ENCODE measurements at regions not wholly inside any gene's neighbourhood (a gene's known extent, or its start where the extent isn't known, plus 50 kb on each side); places are given as distances from the start of the nearest gene placed in this dataset.
A peak's percentile ranks its signal among the peaks of the same experiment; 100 is the strongest.

GRCh38 chr9:115492869-115493268 lies 374.9 kb upstream of the TNC start:
- no peak for DNase-seq

DNA sequence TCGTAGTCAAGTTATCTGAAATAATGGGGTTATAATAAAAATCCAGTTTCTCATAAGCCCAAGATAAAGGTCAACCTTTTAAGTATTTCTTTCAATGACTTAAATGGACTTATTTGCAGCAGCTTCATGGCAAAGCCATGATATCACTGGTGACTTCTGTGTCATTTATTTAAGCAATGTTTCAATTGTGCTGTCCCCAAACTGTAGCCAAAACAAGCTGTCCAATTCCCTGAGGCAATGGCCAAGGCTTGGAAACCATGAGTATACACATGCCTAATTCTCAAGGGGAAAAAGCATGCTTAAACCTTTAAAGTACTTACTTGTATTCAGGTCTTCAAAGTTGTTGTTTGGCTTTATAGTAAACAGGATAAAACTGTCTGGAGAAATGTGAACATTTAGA lies 376.4 kb upstream of the TNC start:
- DNase-seq: no peak

GRCh38 chr9:115495052-115495635 lies 377.2 kb upstream of the TNC start:
- no peak for DNase-seq

DNA sequence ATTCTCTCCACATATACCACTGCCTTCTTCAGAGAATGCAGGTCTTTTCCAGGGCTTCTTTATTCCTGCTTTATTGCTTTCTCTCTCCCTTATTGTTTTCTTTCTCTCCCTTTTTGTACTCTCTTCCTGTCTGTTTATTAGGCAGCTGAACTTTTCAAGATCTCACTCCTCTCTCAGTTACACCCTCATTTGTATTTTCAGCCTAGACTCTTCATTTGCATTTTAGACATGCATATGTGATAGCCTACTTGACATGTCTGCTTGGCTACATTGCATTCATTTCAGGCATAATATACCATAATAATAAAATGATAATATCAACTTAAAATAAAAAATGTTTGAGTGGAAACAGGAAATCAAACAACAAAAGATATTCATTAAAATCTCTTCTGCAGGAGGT lies 377.9 kb upstream of the TNC start:
- no peak for DNase-seq

- DNase-seq: no peak
Observed at GRCh38 chr9:115498303-115498702, 380.3 kb upstream of the TNC start.

- no peak for DNase-seq
Observed at GRCh38 chr9:115507148-115507547, 389.2 kb upstream of the TNC start.

GRCh38 chr9:115513148-115513547 lies 395.2 kb upstream of the TNC start:
- no peak for DNase-seq

DNA sequence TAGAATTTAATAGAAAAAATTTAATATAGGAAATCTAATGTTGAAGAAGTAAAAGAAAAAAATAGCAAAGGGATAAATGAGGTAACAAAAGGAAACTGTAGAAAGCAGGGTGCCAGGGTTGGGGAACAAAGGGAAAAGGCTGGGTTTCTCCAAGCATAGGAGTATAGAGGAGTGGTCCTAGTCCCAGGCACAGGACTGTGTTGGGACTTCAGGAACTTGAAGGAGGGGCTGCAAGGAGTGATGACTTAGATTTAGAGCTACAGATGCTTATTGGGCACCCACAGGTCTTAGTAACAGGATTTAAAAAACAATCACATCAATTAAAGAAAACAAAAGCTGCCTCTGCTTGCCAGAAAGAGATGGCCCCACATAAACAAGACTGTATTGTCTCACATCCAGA lies 396.5 kb upstream of the TNC start:
- no peak for DNase-seq

DNA sequence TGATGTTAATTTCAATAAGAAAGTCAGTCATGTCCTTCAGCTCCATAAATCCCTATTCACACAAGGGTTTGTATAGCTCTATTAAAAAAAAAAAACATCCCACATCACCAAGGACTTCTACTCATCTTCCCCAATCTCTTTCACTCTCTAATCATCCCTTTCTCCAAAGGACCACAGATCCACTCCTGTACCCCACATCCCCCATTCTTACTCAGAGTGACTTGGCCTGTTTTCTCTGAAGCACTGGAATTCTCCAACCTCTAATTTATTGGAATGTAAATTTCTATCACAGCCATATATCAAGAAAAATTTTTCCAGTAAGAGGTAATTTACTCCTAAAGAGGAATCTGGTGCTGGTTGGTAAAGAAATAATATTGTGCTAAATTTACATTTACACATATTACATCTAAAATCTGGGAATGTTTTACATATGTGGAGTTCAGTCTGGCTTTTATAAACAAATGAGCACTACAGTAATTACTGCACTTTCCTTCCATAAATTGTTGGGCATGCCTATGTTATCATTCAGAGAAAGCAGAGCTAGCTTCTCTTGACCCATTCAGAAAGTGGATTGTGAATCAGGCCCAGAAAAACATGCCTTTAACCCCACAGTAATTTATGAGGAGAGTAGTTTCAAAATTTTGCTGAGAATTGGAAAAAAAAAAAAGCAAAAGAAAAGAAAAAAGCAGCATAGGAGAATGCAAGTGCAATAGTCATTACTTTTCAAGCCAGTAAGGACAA lies 399.5 kb upstream of the TNC start:
- no peak for DNase-seq

GRCh38 chr9:115520646-115521045 lies 402.7 kb upstream of the TNC start:
- no peak for DNase-seq

DNA sequence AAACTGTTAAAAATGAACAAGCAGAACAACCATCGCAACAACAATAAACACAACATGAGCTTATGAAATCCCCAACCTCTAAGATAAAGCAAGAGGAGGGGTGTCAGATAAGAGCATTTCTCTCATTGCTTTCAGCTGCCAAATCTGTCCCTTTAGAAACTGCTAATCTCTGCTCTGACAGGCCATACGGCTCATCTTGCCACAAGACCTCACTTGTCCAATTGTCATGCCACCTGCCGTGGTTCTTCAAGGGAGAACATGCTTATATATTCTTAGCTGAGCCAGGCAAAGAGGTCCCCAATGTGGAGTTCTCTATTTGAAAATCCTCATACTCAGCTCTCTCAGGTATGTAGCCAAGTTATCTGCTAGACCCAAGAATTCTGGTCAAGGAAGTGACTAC lies 405.0 kb upstream of the TNC start:
- DNase-seq: no peak

- DNase-seq: peak; percentile 15
Observed at GRCh38 chr9:115524453-115525059, 406.6 kb upstream of the TNC start.

DNA sequence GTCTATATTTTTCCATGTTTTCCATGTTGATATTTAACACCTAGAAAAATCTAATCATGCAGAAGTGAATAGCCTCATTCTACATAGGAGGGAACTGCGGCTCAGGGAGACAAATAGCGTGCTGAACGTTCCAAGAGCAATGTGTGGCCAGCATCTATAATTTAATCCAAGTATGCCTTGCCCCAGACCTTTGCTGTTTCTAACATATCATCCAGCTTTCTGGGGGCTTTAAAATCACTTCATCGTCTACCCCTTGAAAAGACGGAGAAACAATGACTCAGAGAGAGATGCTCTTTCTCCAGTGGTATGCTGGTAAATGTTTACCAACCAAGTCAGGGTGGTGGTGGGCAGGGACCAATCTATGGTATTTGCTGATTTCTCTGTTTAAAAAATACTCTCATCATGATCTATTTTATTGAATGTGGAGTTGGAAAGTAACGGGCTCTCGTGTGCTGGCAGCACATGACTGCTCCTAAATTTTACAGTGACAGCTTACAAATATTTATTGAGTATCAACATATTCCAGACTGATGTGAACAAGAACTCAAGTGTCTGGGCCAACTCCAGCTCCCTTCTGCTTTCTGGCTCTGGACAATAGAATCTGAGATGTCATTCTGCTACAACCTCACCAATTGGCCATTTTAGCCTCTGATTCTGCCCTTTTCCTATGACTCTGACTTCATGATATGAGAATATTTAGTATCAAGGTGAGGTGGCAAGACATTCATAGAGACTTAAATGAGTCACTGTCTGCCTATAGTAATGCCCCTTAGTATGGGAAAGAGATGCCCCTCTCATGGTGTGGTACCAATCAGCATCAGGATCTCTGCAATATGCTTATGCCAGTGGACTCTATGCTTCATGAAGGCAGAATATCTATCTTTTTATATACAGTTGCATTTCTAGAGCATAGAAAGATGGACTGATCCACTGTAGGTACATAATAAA lies 407.4 kb upstream of the TNC start:
- no peak for DNase-seq

DNA sequence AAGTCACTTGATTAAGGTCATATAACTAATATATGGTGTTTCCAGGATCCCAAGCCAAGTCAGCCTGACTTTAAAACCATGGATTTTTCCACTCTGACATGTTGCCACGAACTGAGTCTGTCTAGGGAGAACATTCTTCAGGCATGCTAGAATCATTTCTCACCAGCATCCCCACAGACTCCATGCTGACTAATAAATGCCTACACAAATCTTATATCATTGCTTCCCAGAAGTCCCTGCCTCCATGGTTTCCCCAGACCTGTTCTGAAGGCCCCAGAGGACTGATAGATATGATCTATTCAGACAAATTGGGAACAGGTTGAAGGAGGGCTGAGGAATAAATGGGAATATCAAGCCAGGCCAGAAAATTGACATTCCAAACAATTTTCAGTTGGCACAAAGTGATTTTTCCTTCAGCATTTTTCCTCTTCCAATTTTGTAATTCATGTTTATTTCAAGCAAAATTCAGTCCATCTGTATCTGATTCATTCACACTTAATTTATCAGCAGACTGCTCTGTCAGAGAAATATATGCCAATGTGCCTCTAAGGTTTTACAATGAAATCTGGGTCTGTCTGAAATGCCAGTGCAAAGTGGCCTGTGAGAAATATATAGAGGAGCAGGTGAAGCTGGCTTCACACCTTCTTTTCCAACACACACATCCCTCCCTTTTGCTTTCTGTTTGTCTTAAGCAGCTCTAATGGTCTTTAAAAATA lies 413.6 kb upstream of the TNC start:
- no peak for DNase-seq

DNA sequence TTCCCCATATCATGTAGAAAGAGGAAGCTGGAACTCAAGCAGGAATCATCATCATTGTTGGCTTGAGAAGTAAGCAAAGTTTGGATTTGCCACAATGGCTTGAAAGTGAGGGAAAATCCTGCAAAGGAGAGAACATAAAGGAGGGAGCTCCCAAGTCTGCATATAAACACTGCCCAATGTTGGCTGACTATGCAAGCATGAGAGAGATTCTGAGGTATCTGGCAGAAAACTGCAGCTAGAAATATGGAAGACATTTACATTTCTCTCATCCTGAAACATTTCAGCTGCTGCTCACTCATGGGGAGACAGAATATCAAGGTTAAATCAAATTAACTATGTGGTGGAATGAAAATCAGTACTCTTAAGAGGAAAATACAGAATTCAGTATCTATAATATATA lies 415.6 kb upstream of the TNC start:
- DNase-seq: no peak

- DNase-seq: no peak
Observed at GRCh38 chr9:115540091-115540490, 422.1 kb upstream of the TNC start.

DNA sequence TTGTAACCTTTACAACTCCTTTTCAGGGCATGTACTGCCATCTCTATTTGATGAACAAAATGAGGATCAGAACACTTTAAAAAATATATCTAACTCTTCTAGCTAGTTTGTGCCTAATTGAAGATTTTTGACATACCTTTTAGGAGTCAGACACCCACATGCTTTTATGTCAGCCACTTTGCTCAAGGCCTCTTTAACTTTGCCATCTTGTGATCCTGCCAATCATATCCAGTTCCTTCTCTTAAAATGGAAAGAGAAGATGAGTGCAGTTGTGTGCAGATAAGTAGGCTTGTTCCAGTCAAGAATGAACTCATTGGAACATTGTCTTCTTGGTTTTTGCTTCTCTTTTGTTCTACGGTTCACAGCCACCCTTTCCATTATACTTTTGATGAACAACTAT lies 425.6 kb upstream of the TNC start:
- no peak for DNase-seq

DNA sequence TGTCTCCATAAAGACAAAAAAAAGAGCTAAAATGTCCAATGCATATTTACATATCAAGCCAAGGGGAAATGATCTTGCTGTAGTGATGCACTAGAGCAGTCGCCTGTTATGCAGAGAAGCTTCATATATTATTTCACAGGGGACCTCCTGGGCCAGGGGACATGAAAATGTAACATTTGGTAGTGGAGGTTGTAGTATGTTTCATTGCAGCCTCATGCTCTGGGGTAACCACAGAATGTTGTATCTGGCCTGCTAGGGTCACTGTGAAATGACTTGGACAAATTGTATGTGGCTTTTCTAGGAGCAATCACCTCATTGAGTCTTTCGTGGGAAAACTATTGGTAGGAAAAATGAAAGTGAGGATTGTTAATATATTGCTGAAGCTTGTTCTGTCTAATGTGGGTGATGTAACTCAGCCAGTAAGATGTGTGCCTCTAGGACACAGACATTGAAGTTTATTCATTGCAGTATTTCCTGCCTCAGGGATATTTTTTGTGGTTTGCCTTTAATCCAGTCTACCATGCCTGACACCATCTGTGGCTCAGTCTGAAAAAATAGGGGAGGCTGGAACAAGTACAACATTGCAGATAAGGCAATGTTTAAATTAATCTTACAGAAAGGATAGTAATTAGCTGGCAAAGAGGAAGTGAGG lies 430.8 kb upstream of the TNC start:
- no peak for DNase-seq

DNA sequence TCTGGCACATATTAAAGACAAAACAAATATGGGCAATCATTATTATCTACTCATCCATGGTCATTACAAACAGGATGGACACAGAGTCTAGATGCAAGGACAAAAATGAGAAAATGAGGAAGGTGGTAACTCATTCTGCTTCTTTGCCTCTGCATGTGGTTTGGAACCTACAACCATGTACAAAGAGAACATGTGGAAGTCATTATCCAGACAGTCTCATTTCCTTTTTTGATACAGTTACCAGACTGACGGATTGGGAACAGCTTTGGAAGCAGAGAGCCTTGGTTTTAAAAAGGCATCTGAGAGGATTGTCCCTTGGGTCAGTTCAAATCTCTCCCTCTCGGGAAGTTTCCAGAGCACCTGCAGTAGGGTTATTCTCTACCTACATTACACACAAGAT lies 433.4 kb upstream of the TNC start:
- DNase-seq: peak; percentile 6

DNA sequence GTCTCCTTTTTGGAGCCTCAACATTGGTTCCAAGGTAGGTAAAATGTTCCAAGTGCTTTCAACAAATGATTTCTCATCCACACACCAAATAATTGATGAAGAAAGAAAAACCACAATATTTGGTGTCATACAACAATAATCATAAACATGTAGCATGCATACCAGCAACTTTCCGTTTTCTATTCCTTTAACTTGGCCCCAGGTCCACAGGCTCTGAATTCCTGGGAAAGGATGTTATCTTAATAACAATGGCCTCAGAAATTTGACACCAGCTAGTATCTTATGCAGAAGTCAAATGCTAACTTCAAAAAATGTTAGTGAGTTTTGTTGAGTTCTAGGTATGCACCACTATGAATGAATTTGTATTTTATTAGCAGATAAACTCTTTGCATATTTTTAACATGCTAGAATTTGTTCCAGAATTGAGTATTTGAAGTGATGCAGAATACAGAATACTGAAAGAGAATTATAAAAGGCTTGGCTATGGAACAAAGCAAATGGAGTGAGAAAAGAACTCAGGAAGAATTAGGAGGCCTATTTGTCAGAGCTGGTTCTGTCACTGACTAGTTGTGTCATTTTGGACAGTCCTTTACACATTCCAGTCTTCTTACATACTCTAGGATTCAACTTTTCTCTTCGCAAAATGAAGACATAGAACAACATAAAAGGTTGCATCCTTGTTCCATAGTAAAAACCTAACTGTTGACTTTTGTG lies 435.3 kb upstream of the TNC start:
- no peak for DNase-seq

DNA sequence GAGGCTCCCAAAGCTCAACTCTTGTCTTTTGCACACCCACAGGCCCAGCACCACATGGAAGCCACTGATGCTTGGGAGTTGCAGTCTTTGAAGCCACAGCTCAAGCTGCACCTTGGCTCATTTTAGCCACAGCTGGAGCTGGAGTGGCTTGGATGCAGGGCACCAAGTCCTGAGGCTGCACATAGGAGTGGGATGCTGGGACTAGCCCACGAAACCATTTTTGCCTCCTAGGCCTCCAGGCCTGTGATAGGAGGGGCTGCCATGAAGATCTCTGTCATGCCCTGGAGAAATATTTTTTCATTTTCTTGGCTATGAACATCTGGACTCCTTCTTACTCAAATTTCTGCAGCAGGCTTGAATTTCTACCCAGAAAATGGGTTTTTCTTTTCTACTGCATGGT lies 438.5 kb upstream of the TNC start:
- no peak for DNase-seq

- no peak for DNase-seq
Observed at GRCh38 chr9:115575147-115575546, 457.2 kb upstream of the TNC start.
